Uterus (tissue), 3 donors: ENCODE measurements at regions not wholly inside any gene's neighbourhood (a gene's known extent, or its start where the extent isn't known, plus 50 kb on each side); places are given as distances from the start of the nearest gene placed in this dataset.

Source experiments
- DNase-seq, 2 donors: peaks; one replicate each; pipeline ENCODE4 v3.0.0-alpha.2; 2019 to 2020
- H3K27ac ChIP-seq, 2 donors: fragments of 200-600 bp; sonication (generic); 1 replicate in 1 of 2; 2 replicates in 1 of 2; pipeline ENCODE4 v1.5.1; 2016 to 2018
- H3K27me3 ChIP-seq, 2 donors: fragments of 200-600 bp; sonication (generic); one replicate each; pipeline ENCODE4 v1.5.1; 2018 to 2019; ENCODE audit warnings: control low read depth in 1 of 2
- H3K36me3 ChIP-seq, 2 donors: fragments of 200-600 bp; sonication (generic); one replicate each; pipeline ENCODE4 v1.5.1; 2019; ENCODE audit warnings: control low read depth in 1 of 2
- H3K4me1 ChIP-seq, 2 donors: fragments of 200-600 bp; sonication (generic); one replicate each; pipeline ENCODE4 v1.5.1; 2018 to 2019; ENCODE audit warnings: control low read depth in 1 of 2
- H3K4me3 ChIP-seq, 2 donors: fragments of 200-600 bp; sonication (generic); 1 replicate in 1 of 2; 2 replicates in 1 of 2; pipeline ENCODE4 v1.5.1; 2018 to 2019; ENCODE audit warnings: mild to moderate bottlenecking in 1 of 2
- H3K9me3 ChIP-seq, 2 donors: fragments of 200-600 bp; sonication (generic); one replicate each; pipeline ENCODE4 v1.5.1; 2019; ENCODE audit warnings: control low read depth in 1 of 2
- CTCF ChIP-seq, 4 experiments: fragments of 200-600 bp in 2 of 4; fragments of 450-650 bp in 2 of 4; sonication (generic) in 2 of 4; IDR thresholded peaks; one replicate each; pipeline ENCODE4 v1.5.1; 2016 to 2019; ENCODE audit warnings: antibody characterized with exemption in 4 of 4, mild to moderate bottlenecking in 2 of 4, moderate library complexity in 1 of 4
- POLR2A ChIP-seq, 2 donors: fragments of 450-650 bp; IDR thresholded peaks; one replicate each; pipeline ENCODE4 v1.6.1; 2016; ENCODE audit warnings: antibody characterized with exemption in 2 of 2, mild to moderate bottlenecking in 1 of 2, moderate library complexity in 1 of 2
- intact Hi-C: fragments of 100-400 bp; cut with DNase I; formaldehyde crosslinking; loops from one replicate; pipeline ENCODE4 v1.15.1; 2023; ENCODE audit warnings: low total_unique reads
- donor health status: DM: yes; HTN: yes; CAD: no.

- H3K4me1 ChIP-seq, result peaks cover 4 to 6% of the 10 kb centered on the region in 2 donors
- no peak overlapping the region for H3K27ac ChIP-seq
- H3K4me3 ChIP-seq, result no peak overlapping the region
- intact Hi-C loops, result no loop called here
- no peaks in the 10 kb centered on the region for H3K27me3 ChIP-seq
- DNase-seq, result no peak
- TF ChIP-seq POLR2A (IDR thresholded peaks at IDR 0.05) (no peak), CTCF (IDR thresholded peaks at IDR 0.05) (no peak)
- H3K9me3 ChIP-seq, result no peaks in the 10 kb centered on the region
- H3K36me3 ChIP-seq, result no peaks in the 10 kb centered on the region
Observed at GRCh38 chr2:225768741-225769140, 369.2 kb downstream of the NYAP2 start.

- no peak overlapping the region for H3K4me3 ChIP-seq
- TF ChIP-seq POLR2A (IDR thresholded peaks at IDR 0.05), result no peak
- TF ChIP-seq CTCF (IDR thresholded peaks at IDR 0.05), result no peak
- no peaks in the 10 kb centered on the region for H3K36me3 ChIP-seq
- H3K4me1 ChIP-seq, result peaks cover 0 to 4% of the 10 kb centered on the region in 2 donors
- H3K27ac ChIP-seq, result peak overlapping the region; percentile 18 to 42
- H3K9me3 ChIP-seq, result no peaks in the 10 kb centered on the region
- no peaks in the 10 kb centered on the region for H3K27me3 ChIP-seq
- no peak for DNase-seq
- intact Hi-C loops, result no loop called here
Observed at GRCh38 chr2:225766431-225766830, 366.9 kb downstream of the NYAP2 start.

GRCh38 chr2:225765820-225766219, 366.3 kb downstream of the NYAP2 start:
- Histone ChIP-seq H3K27ac (peak overlapping the region; percentile 42 to 60), H3K4me3 (no peak overlapping the region), H3K36me3 (no peaks in the 10 kb centered on the region), H3K4me1 (peaks cover 0 to 4% of the 10 kb centered on the region in 2 donors), H3K27me3 (no peaks in the 10 kb centered on the region), H3K9me3 (no peaks in the 10 kb centered on the region)
- DNase-seq, result no peak
- TF ChIP-seq POLR2A (IDR thresholded peaks at IDR 0.05) (no peak), CTCF (IDR thresholded peaks at IDR 0.05) (no peak)
- intact Hi-C loops, result no loop called here

GRCh38 chr2:225764346-225764745, 364.8 kb downstream of the NYAP2 start:
- no peaks in the 10 kb centered on the region for H3K36me3 ChIP-seq
- no peak overlapping the region for H3K4me3 ChIP-seq
- no peak for TF ChIP-seq POLR2A (IDR thresholded peaks at IDR 0.05)
- no peaks in the 10 kb centered on the region for H3K27me3 ChIP-seq
- no peak for DNase-seq
- intact Hi-C loops, result no loop called here
- H3K27ac ChIP-seq, result peak overlapping the region in 1 of 2 donors; percentile 37
- no peaks in the 10 kb centered on the region for H3K9me3 ChIP-seq
- peaks cover 0 to 4% of the 10 kb centered on the region in 2 donors for H3K4me1 ChIP-seq

GRCh38 chr2:225763711-225764110, 364.2 kb downstream of the NYAP2 start:
- Histone ChIP-seq H3K36me3 (no peaks in the 10 kb centered on the region), H3K27ac (peak overlapping the region in 1 of 2 donors; percentile 37), H3K27me3 (no peaks in the 10 kb centered on the region), H3K9me3 (no peaks in the 10 kb centered on the region), H3K4me1 (peaks cover 0 to 4% of the 10 kb centered on the region in 2 donors), H3K4me3 (no peak overlapping the region)
- TF ChIP-seq CTCF (IDR thresholded peaks at IDR 0.05), result no peak
- TF ChIP-seq POLR2A (IDR thresholded peaks at IDR 0.05), result no peak
- DNase-seq, result no peak
- intact Hi-C loops, result no loop called here

- no peak overlapping the region for H3K4me3 ChIP-seq
- peaks cover 0 to 4% of the 10 kb centered on the region in 2 donors for H3K4me1 ChIP-seq
- DNase-seq, result no peak
- intact Hi-C loops, result no loop called here
- H3K27ac ChIP-seq, result no peak overlapping the region
- H3K36me3 ChIP-seq, result no peaks in the 10 kb centered on the region
- no peaks in the 10 kb centered on the region for H3K27me3 ChIP-seq
- no peaks in the 10 kb centered on the region for H3K9me3 ChIP-seq
- TF ChIP-seq POLR2A (IDR thresholded peaks at IDR 0.05), result no peak
- TF ChIP-seq CTCF (IDR thresholded peaks at IDR 0.05), result no peak
Observed at GRCh38 chr2:225761396-225761795, 361.9 kb downstream of the NYAP2 start.
